OCI-LY7 (cell line): ENCODE measurements at regions not wholly inside any gene's neighbourhood (a gene's known extent, or its start where the extent isn't known, plus 50 kb on each side); places are given as distances from the start of the nearest gene placed in this dataset.

Source experiments
- CTCF ChIP-seq: fragments of 200-600 bp; sonication (generic); conservative IDR thresholded peaks from 2 replicates; pipeline ENCODE4 v1.5.1; 2014; ENCODE audit warnings: mild to moderate bottlenecking, antibody characterized with exemption, low read length, moderate library complexity, mixed read lengths
- EZH2phosphoT487 ChIP-seq: fragments of 200-600 bp; sonication (generic); IDR thresholded peaks from 2 replicates; pipeline ENCODE4 v1.6.1; 2018; ENCODE audit warnings: low read depth, borderline replicate concordance, mild to moderate bottlenecking, mixed run types, antibody characterized with exemption, low read length, moderate library complexity, mixed read lengths

GRCh38 chr2:16581241-16581640, 84.4 kb downstream of the CYRIA start:
- TF ChIP-seq CTCF: no peak
- no peak for TF ChIP-seq EZH2phosphoT487
